Mesothelial cell of epicardium (in vitro differentiated cells): ENCODE measurements at regions not wholly inside any gene's neighbourhood (a gene's known extent, or its start where the extent isn't known, plus 50 kb on each side); places are given as distances from the start of the nearest gene placed in this dataset.

Source experiments
- DNase-seq, 2 experiments: peaks; one replicate each; pipeline ENCODE4 v3.0.0; 2021; ENCODE audit warnings: low spot score in 2 of 2; ENCODE audit not compliant: unreplicated experiment in 2 of 2
- H3K27ac Mint-ChIP-seq: 2 replicates; pipeline ENCODE4 v1.8.0; 2021; ENCODE audit warnings: mixed read lengths
- H3K27me3 Mint-ChIP-seq: 2 replicates; pipeline ENCODE4 v1.8.0; 2021; ENCODE audit warnings: low read depth, mixed read lengths
- H3K36me3 Mint-ChIP-seq: 2 replicates; pipeline ENCODE4 v1.8.0; 2021; ENCODE audit warnings: mixed read lengths
- H3K4me1 Mint-ChIP-seq: 2 replicates; pipeline ENCODE4 v1.8.0; 2021; ENCODE audit warnings: mixed read lengths
- H3K4me3 Mint-ChIP-seq: 2 replicates; pipeline ENCODE4 v1.8.0; 2021; ENCODE audit warnings: mild to moderate bottlenecking, moderate library complexity, mixed read lengths
- H3K9me3 Mint-ChIP-seq: 2 replicates; pipeline ENCODE4 v1.8.0; 2021; ENCODE audit warnings: mixed read lengths
- TF ChIP-seq, protein P1 (sequence below): fragments of 200-600 bp; sonication (generic); IDR thresholded peaks from one replicate; pipeline ENCODE4 v1.5.0; 2021; ENCODE audit warnings: antibody characterized with exemption; ENCODE audit not compliant: unreplicated experiment

- Mint-ChIP-seq H3K27ac (no peak overlapping the region), H3K36me3 (no peaks in the 10 kb centered on the region), H3K27me3 (no peaks in the 10 kb centered on the region), H3K9me3 (no peaks in the 10 kb centered on the region), H3K4me1 (no peaks in the 10 kb centered on the region), H3K4me3 (no peak overlapping the region)
- TF ChIP-seq, protein P1, sequence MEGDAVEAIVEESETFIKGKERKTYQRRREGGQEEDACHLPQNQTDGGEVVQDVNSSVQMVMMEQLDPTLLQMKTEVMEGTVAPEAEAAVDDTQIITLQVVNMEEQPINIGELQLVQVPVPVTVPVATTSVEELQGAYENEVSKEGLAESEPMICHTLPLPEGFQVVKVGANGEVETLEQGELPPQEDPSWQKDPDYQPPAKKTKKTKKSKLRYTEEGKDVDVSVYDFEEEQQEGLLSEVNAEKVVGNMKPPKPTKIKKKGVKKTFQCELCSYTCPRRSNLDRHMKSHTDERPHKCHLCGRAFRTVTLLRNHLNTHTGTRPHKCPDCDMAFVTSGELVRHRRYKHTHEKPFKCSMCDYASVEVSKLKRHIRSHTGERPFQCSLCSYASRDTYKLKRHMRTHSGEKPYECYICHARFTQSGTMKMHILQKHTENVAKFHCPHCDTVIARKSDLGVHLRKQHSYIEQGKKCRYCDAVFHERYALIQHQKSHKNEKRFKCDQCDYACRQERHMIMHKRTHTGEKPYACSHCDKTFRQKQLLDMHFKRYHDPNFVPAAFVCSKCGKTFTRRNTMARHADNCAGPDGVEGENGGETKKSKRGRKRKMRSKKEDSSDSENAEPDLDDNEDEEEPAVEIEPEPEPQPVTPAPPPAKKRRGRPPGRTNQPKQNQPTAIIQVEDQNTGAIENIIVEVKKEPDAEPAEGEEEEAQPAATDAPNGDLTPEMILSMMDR, result no peak
- DNase-seq, result no peak
Measured at GRCh38 chr2:41187376-41188122, 735.7 kb upstream of the SLC8A1 start.

DNA sequence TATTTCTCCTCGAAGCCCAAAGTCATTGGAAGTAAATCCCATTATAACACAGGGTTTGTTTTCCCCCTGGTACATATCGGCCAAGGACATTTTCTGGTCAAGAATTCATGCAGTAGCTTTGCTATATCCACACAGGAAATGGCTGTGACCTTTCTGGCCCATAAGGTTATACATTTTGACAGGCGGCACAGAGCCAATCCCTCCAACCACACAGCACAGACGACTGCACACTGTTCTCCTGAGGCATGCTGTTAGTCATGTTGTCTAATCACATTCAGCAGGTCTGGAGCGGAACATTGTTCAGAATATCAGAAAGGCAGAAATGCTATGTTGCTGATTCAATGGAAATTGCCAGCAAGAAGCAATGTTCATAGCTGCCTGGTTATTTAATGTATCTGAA is 742.3 kb upstream of the SLC8A1 start:
- no peaks in the 10 kb centered on the region for H3K36me3 Mint-ChIP-seq
- TF ChIP-seq, protein P1, result no peak
- peaks cover 3% of the 10 kb centered on the region for H3K9me3 Mint-ChIP-seq
- no peaks in the 10 kb centered on the region for H3K4me1 Mint-ChIP-seq
- H3K27ac Mint-ChIP-seq, result no peak overlapping the region
- H3K4me3 Mint-ChIP-seq, result no peak overlapping the region
- H3K27me3 Mint-ChIP-seq, result no peaks in the 10 kb centered on the region
- no peak for DNase-seq

DNA sequence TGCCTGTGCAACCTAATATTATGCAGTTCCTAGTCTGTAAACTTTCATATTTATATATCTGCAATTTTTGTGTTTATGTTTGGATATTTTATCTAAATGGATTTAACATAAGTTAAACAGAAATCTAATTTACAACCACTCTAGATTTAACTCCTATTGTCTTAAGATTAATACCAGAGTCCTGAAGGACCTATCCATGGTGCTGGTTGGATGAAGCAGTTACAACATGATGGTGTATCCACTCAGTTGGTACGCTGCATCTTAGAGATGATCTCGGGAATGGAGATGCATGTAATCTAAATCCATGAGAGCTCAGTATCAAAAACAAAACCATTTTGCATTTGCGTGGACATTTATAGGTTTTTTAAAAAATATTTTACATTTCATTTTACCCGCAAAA is 745.9 kb upstream of the SLC8A1 start:
- H3K9me3 Mint-ChIP-seq, result peaks cover 3% of the 10 kb centered on the region
- H3K27me3 Mint-ChIP-seq, result no peaks in the 10 kb centered on the region
- no peaks in the 10 kb centered on the region for H3K4me1 Mint-ChIP-seq
- H3K4me3 Mint-ChIP-seq, result no peak overlapping the region
- H3K27ac Mint-ChIP-seq, result no peak overlapping the region
- H3K36me3 Mint-ChIP-seq, result no peaks in the 10 kb centered on the region
- TF ChIP-seq, protein P1, result no peak
- DNase-seq, result no peak

- Mint-ChIP-seq H3K9me3 (peaks cover 3% of the 10 kb centered on the region), H3K27ac (no peak overlapping the region), H3K4me3 (no peak overlapping the region), H3K27me3 (no peaks in the 10 kb centered on the region), H3K36me3 (no peaks in the 10 kb centered on the region), H3K4me1 (no peaks in the 10 kb centered on the region)
- TF ChIP-seq, protein P1, result no peak
- no peak for DNase-seq
Measured at GRCh38 chr2:41199334-41199733, 747.4 kb upstream of the SLC8A1 start.

- no peak for DNase-seq
- no peaks in the 10 kb centered on the region for H3K4me1 Mint-ChIP-seq
- TF ChIP-seq, protein P1, result no peak
- H3K27me3 Mint-ChIP-seq, result no peaks in the 10 kb centered on the region
- no peak overlapping the region for H3K4me3 Mint-ChIP-seq
- no peaks in the 10 kb centered on the region for H3K36me3 Mint-ChIP-seq
- no peak overlapping the region for H3K27ac Mint-ChIP-seq
- peaks cover 2% of the 10 kb centered on the region for H3K9me3 Mint-ChIP-seq
Measured at GRCh38 chr2:41204315-41204714, 752.4 kb upstream of the SLC8A1 start.

DNA sequence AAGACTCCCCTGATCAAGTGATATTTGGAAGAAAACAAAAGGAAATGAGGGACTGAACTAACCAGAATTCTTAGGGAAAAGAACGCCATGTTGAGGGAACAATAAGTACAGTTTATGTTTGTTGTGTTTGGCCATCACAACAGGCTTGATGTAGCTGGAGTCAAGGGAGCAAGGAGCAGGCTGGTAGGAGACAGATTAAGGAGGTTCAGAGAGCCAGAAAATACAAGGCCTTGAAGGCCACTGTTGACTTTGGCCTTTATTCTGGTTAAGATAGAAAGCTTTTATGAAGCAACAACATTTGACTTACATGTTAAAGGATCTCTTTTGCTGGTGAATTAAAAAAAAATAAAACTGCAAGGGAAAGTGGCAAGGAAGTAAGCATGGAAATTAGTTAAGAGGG is 754.1 kb upstream of the SLC8A1 start:
- DNase-seq, result no peak
- Mint-ChIP-seq H3K36me3 (peaks cover 5% of the 10 kb centered on the region), H3K4me3 (no peak overlapping the region), H3K9me3 (peaks cover 11% of the 10 kb centered on the region), H3K27me3 (no peaks in the 10 kb centered on the region), H3K27ac (no peak overlapping the region), H3K4me1 (no peaks in the 10 kb centered on the region)
- TF ChIP-seq, protein P1, result no peak
